IMR-90 (cell line): ENCODE measurements at regions not wholly inside any gene's neighbourhood (a gene's known extent, or its start where the extent isn't known, plus 50 kb on each side); places are given as distances from the start of the nearest gene placed in this dataset.

ENCODE experiments used
- ATAC-seq: fragments of 200-7000 bp; cut with Tn5 transposase; 2 replicates; pipeline ENCODE4 v1.9.1; 2020; ENCODE audit warnings: low read depth, mild to moderate bottlenecking, moderate library complexity
- BruUV-seq: library from RNA; stranded (reverse); fragments of 400-500 nt; replicated peaks from 2 replicates; lab custom pipeline; 2021; lab: Mats Ljungman, UMichigan
- CTCF ChIA-PET: fragments of 300-600 bp; formaldehyde crosslinking; extraction: SDS; loops from one replicate; lab custom pipeline; 2021; ENCODE audit warnings: antibody characterized with exemption; lab: Yijun Ruan, JAX
- POLR2A ChIA-PET: fragments of 300-600 bp; sonication (Branson Sonifier 250); formaldehyde crosslinking; loops from one replicate; lab custom pipeline; 2022; ENCODE audit warnings: antibody characterized with exemption; ENCODE audit not compliant: unreplicated experiment; lab: Charles Lee
- DNase-seq: peaks from one replicate; pipeline ENCODE4 v3.0.0; 2013
- H2AFZ ChIP-seq: replicated peaks from 2 replicates; pipeline ENCODE3; 2013; ENCODE audit warnings: low read length, mild to moderate bottlenecking; ENCODE audit not compliant: poor library complexity
- H2AK5ac ChIP-seq: 2 replicates; pipeline ENCODE4 v1.6.1; 2013; ENCODE audit warnings: low read depth, low read length, inconsistent platforms
- H2AK9ac ChIP-seq: replicated peaks from 2 replicates; pipeline ENCODE3; 2013; ENCODE audit warnings: mild to moderate bottlenecking, low read depth, low read length, moderate library complexity; ENCODE audit not compliant: poor library complexity
- H2BK120ac ChIP-seq: 2 replicates; pipeline ENCODE4 v1.6.1; 2013; ENCODE audit warnings: low read depth, low read length, inconsistent platforms
- H2BK15ac ChIP-seq: 3 replicates; pipeline ENCODE4 v1.6.1; 2013; ENCODE audit warnings: low read depth, low read length, inconsistent platforms
- H2BK20ac ChIP-seq: 2 replicates; pipeline ENCODE4 v1.6.1; 2013; ENCODE audit warnings: low read depth, mild to moderate bottlenecking, inconsistent platforms, low read length, moderate library complexity
- H2BK5ac ChIP-seq: 2 replicates; pipeline ENCODE4 v1.6.1; 2013; ENCODE audit warnings: mild to moderate bottlenecking, low read depth, low read length, inconsistent platforms; ENCODE audit not compliant: poor library complexity, severe bottlenecking
- H3K14ac ChIP-seq: replicated peaks from 2 replicates; pipeline ENCODE4 v1.6.1; 2013; ENCODE audit warnings: low read depth, low read length, inconsistent platforms
- H3K18ac ChIP-seq: 2 replicates; pipeline ENCODE4 v1.6.1; 2013; ENCODE audit warnings: low read depth, low read length, control low read depth
- H3K23ac ChIP-seq: 2 replicates; pipeline ENCODE4 v1.6.1; 2013; ENCODE audit warnings: low read depth, low read length, inconsistent platforms
- H3K27ac ChIP-seq: 2 replicates; pipeline ENCODE4 v1.5.1; 2013; ENCODE audit warnings: mild to moderate bottlenecking, control low read depth, low read length; ENCODE audit not compliant: insufficient read depth
- H3K27me3 ChIP-seq: 2 replicates; pipeline ENCODE4 v1.6.1; 2013; ENCODE audit warnings: low read length; ENCODE audit not compliant: control insufficient read depth, insufficient read depth
- H3K36me3 ChIP-seq: 2 replicates; pipeline ENCODE4 v1.6.1; 2013; ENCODE audit warnings: low read length, mixed read lengths; ENCODE audit not compliant: control insufficient read depth, insufficient read depth
- H3K4ac ChIP-seq: 2 replicates; pipeline ENCODE4 v1.6.1; 2013; ENCODE audit warnings: low read depth, low read length, inconsistent platforms
- H3K4me1 ChIP-seq: 2 replicates; pipeline ENCODE4 v1.6.1; 2013; ENCODE audit warnings: low read length, mixed read lengths; ENCODE audit not compliant: control insufficient read depth, insufficient read depth
- H3K4me2 ChIP-seq: 2 replicates; pipeline ENCODE4 v1.6.1; 2013; ENCODE audit warnings: low read depth, mild to moderate bottlenecking, control low read depth, low read length, moderate library complexity
- H3K4me3 ChIP-seq: 2 replicates; pipeline ENCODE4 v1.5.1; 2013; ENCODE audit warnings: low read depth, mild to moderate bottlenecking, control low read depth, low read length, moderate library complexity; ENCODE audit not compliant: insufficient read depth
- H3K56ac ChIP-seq: 2 replicates; pipeline ENCODE4 v1.6.1; 2013; ENCODE audit warnings: low read length, inconsistent platforms; ENCODE audit not compliant: insufficient read depth; ENCODE audit errors: extremely low read depth
- H3K79me1 ChIP-seq, 2 experiments: 2 replicates each; pipeline ENCODE4 v1.6.1; 2013; ENCODE audit warnings: low read length in 2 of 2, inconsistent platforms in 1 of 2, low read depth in 1 of 2
- H3K9ac ChIP-seq: 2 replicates; pipeline ENCODE4 v1.6.1; 2013; ENCODE audit warnings: low read depth, low read length, control low read depth
- H3K9me1 ChIP-seq: 2 replicates; pipeline ENCODE4 v1.6.1; 2013; ENCODE audit warnings: low read length, inconsistent platforms; ENCODE audit not compliant: insufficient read depth
- H3K9me3 ChIP-seq: 2 replicates; pipeline ENCODE4 v1.6.1; 2013; ENCODE audit warnings: low read length; ENCODE audit not compliant: control insufficient read depth, insufficient read depth
- H4K20me1 ChIP-seq: 2 replicates; pipeline ENCODE4 v1.6.1; 2013; ENCODE audit warnings: low read length, inconsistent platforms; ENCODE audit not compliant: insufficient read depth
- H4K5ac ChIP-seq: 2 replicates; pipeline ENCODE4 v1.6.1; 2013; ENCODE audit warnings: mild to moderate bottlenecking, low read depth, low read length, control low read depth
- H4K8ac ChIP-seq, 2 experiments: 2 replicates each; pipeline ENCODE4 v1.6.1; 2013; ENCODE audit warnings: low read depth in 2 of 2, low read length in 2 of 2, control low read depth in 1 of 2, inconsistent platforms in 1 of 2
- H4K91ac ChIP-seq: 2 replicates; pipeline ENCODE4 v1.6.1; 2013; ENCODE audit warnings: low read depth, low read length, inconsistent platforms; ENCODE audit not compliant: insufficient read depth
- BHLHE40 ChIP-seq: fragments of 150-350 bp; IDR thresholded peaks from 2 replicates; pipeline ENCODE4 v1.6.1; 2016; ENCODE audit warnings: mild to moderate bottlenecking, low read depth, low read length
- RFX5 ChIP-seq: IDR thresholded peaks from 2 replicates; pipeline ENCODE4 v1.8.0; 2012; ENCODE audit warnings: low read depth, mild to moderate bottlenecking, low read length, moderate library complexity
- WGBS, 2 experiments: methylation state at CpG; one replicate each; pipeline versions ENCODE4 v1.1.5 to v1.1.7; 2013; ENCODE audit warnings: missing lambda C conversion rate in 2 of 2; ENCODE audit not compliant: insufficient read length in 1 of 2; ENCODE audit errors: extremely low coverage in 2 of 2; 5-methylcytosine and 5-hydroxymethylcytosine counted together
- dilution Hi-C: fragments of 300-500 bp; cut with HindIII; formaldehyde crosslinking; loops from one replicate; pipeline ENCODE4 v1.14.3; 2018; ENCODE audit warnings: low sequenced_read_pairs; ENCODE audit not compliant: unreplicated experiment
- in situ Hi-C: fragments of 300-500 bp; cut with MboI; formaldehyde crosslinking; loops from 3 replicates; pipeline ENCODE4 v1.14.3; 2019; ENCODE audit warnings: low sequenced_read_pairs, inconsistent platforms, mixed read lengths
- intact Hi-C: fragments of 100-400 bp; cut with micrococcal nuclease; formaldehyde crosslinking; loops from 2 replicates; pipeline ENCODE4 v1.10.0; 2022
- TF ChIP-seq, protein P1 (sequence below): fragments of 150-350 bp; IDR thresholded peaks from 2 replicates; pipeline ENCODE4 v1.6.1; 2017; ENCODE audit warnings: mild to moderate bottlenecking, antibody characterized with exemption, low read length, low read depth

DNA sequence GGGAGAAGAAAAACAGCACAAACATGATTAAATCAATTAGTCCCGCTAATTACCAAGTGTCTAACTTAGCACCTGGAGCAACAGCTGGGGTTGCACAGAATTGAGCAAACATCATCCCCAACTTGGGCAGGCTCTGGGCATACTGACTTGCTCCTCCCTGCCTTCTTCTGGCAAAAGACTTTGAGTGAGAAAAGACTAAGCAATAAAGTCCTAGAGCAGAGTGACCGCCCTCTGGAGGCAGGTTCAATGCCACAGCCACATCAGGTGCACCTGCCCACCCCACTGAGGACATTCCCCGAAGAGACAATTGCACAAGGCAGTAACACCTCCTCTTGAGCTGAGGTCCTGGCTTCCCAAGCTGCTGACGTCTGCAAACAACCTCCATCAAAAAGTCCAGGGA lies 358.3 kb downstream of the SOX9 start:
- Histone ChIP-seq H3K14ac (no peak overlapping the region), H3K23ac (no peak overlapping the region), H2BK5ac (no peak overlapping the region), H3K4me1 (no peaks in the 10 kb centered on the region), H2AK5ac (no peak overlapping the region), H3K4me2 (no peak overlapping the region), H4K20me1 (no peaks in the 10 kb centered on the region), H4K5ac (no peak overlapping the region), H2BK15ac (no peak overlapping the region), H3K9ac (no peak overlapping the region), H2BK120ac (no peak overlapping the region), H2AFZ (no peak overlapping the region), H3K18ac (no peak overlapping the region), H3K4ac (no peak overlapping the region), H2BK20ac (no peak overlapping the region), H3K79me1 (peaks cover 25 to 46% of the 10 kb centered on the region in 2 experiments), H4K8ac (no peak overlapping the region), H3K56ac (no peak overlapping the region), H3K36me3 (no peaks in the 10 kb centered on the region), H4K91ac (no peak overlapping the region), H3K27ac (no peak overlapping the region), H3K4me3 (no peak overlapping the region), H3K9me1 (no peaks in the 10 kb centered on the region), H2AK9ac (no peak overlapping the region), H3K27me3 (no peaks in the 10 kb centered on the region), H3K9me3 (no peaks in the 10 kb centered on the region)
- intact Hi-C loops: no loop called here
- WGBS, 2 experiments: 100% methylated on average over 3 of the region's 4 CpGs; no CpG with 5 or more reads in 1 of the 2 experiments
- TF ChIP-seq RFX5 (no peak), BHLHE40 (no peak)
- TF ChIP-seq, protein P1, sequence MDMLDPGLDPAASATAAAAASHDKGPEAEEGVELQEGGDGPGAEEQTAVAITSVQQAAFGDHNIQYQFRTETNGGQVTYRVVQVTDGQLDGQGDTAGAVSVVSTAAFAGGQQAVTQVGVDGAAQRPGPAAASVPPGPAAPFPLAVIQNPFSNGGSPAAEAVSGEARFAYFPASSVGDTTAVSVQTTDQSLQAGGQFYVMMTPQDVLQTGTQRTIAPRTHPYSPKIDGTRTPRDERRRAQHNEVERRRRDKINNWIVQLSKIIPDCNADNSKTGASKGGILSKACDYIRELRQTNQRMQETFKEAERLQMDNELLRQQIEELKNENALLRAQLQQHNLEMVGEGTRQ: no peak
- in situ Hi-C loops: no loop called here
- ATAC-seq (no peak), DNase-seq (no peak)
- ChIA-PET CTCF (no interaction called here), POLR2A (no interaction called here)
- dilution Hi-C loops: no loop called here
- no TSS peak for BruUV-seq
